EH (cell line): ENCODE measurements at regions not wholly inside any gene's neighbourhood (a gene's known extent, or its start where the extent isn't known, plus 50 kb on each side); places are given as distances from the start of the nearest gene placed in this dataset.
"Not testable (repeated sequence)": the region's sequence is repeated elsewhere in the genome, so short reads cannot be mapped to it uniquely, and the experiment has no call there.

Source experiments
- DNase-seq: peaks from one replicate; pipeline ENCODE4 v3.0.0-alpha.2; 2015; ENCODE audit warnings: low read depth

DNA sequence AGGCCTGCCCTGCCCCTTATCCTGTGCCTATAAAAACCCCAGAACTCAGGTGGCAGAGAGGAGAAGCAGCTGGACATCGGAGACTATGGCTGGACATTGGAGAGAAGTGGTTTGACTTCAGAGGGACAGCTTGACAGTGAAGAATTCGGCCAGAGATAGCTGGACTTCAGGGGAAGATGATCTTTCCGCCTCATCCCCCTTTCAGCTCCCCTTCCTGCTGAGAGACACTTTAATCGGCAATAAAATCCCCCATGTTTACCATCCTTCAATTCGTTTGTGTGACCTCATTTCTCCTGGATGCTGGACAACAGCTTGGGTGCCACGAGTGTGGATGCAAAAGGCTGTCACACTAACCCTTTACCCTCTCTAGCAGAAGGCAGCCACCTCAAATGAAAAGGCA is 134.1 kb upstream of the TUT7 start:
- DNase-seq, result no peak

DNA sequence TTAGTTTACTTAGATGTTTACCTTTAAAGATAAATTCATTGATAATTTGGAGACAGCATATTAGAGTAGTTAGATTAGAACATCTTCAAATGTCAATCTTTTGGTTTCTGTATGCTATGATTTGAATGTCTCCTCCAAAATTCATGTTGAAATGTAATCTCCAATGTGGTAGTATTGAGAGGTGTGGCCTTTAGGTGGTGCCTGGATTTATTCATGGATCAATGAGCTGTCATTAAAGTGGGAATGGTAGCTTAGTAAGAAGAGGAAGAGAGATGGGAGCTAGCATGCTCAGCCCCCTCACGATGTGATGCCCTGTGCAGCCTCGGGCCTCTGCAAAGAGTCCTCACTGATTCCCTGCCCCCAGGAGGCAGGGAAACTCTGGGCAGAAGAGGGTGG is 133.6 kb upstream of the TUT7 start:
- DNase-seq, result no peak

DNA sequence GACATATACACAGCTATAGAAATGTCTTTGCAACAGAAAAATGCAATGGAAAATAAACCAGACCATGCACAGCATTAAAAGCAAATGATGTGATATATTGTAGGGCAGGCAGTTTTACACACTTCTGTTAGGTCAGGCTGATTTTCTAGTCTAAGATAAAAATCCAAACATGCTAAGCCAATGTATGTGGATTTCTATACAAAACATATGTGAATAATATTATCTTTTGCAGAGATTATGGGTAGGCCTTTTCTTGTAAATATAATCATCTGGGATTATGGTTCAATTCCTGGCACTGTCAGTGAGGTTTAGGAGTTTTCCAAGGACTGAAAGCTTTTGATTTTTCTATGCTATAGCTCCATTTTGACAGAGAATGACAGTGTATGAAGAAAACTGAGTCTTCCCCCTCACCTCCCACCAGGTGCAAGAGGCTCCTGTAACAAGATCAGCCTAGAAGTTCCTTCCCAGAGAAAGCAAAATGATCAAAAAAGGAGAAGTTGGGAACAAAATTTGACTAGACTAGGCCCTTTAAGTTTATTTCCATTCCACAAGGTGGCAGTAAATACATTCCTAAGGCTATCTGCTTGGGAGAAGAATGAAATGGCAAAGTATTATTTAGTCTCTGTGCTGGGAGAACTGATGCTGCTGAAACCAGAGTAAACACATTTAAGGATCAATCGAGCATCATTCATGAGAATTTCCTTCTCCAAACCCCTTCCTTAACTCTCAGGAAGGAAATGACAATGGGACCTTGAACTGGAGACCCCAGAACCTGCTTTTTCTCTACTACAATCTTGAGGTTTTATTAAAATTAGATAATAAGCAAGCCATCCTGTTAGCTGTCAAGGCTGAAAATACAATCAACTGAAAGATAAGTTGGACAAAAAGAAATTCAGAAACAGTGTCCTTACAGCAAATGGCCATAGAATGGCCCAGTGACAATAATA is 133.0 kb upstream of the TUT7 start:
- DNase-seq, result peak; percentile 71

DNA sequence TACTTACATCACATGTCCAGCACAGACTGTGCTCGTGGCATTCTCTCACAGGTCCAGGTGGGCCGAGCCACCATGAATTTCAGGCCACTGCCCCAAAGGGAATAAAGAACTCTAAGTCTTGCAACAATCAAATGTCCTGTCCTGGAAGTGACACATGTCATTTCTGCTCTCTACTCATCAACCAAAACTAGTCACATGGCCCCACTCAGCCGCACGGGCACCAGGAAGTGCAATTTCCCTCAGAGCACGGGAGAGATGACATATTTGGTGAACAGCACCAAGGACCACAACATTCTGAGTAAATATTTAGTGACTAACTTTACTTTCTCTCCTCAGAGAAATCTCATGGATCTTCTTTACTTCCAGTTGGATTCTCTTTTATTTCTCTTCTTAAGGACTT is 131.1 kb upstream of the TUT7 start:
- peak; percentile 17 for DNase-seq

DNA sequence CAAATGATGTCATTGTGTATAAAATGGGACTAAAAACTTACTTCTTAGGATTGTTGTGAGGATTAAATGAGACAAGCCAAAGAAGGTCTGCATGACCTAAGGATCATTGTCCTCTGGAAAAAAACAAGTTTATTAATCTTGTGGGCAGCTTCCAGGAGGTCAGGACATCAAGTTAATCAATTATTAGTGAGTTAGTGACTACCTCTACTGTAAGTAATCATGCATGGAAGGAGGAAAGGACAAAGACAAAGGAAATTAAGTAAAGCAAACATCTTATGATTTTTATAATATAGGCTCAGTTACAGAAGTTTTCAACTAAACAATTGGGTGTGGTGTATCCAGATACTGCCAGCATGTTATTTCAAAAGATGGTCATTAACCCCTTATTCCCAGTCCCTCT is 129.3 kb upstream of the TUT7 start:
- no peak for DNase-seq

DNA sequence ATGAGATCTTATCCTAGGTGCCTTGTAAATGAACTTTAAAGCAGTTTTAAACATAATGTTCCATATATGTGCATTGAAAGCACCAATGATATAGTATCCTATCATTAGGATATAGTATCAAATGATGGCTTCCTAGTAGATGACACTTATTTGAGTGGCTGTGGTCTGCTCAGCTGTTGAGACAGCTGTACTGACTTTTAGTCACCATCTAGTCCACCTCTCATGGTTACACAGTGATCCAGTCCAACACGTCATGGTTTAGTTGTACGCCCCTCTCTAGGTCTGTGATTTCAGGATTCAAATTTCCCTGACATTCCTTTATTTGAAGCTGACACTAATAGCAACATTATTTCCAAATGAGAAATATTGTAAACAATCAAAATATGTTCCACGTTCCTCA is 127.3 kb upstream of the TUT7 start:
- no peak for DNase-seq

DNA sequence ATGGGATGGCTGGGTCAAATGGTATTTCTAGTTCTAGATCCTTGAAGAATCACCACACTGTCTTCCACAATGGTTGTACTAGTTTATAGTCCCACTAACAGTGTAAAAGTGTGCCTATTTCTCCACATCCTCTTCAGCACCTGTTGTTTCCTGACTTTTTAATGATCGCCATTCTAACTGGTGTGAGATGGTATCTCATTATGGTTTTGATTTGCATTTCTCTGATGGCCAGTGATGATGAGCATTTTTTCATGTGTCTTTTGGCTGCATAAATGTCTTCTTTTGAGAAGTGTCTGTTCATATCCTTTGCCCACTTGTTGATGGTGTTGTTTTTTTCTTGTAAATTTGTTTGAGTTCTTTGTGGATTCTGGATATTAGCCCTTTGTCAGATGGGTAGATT is 121.0 kb upstream of the TUT7 start:
- not testable (repeated sequence) for DNase-seq

DNA sequence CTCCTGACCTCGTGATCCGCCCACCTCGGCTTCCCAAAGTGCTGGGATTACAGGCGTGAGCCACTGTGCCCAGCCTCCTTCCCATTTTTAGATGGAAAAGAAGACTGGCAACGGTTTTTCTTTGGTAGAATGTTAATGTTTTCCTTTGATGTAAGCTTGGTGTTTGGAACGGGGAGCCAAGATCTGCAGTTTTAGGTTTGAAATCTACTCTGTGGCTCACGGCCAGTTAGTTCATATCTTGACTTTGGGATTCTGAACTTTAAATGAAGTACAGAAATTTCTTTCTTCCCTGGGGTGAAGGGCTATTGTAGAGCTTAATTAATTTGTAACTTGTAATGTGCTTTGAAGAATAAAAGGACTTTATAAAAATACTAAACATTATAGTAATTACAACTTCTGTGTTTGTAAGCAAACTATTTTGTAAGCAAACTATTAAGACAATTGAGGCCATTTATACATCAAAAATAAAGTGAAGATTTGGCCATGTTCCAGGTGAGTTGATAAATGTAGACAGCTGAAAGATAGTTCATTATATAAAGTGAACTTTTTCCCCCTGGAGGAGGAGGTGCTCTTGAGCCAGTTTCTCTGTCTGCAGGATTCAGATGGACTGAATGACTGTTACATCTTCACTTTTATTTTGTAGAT is 117.1 kb upstream of the TUT7 start:
- no peak for DNase-seq

DNA sequence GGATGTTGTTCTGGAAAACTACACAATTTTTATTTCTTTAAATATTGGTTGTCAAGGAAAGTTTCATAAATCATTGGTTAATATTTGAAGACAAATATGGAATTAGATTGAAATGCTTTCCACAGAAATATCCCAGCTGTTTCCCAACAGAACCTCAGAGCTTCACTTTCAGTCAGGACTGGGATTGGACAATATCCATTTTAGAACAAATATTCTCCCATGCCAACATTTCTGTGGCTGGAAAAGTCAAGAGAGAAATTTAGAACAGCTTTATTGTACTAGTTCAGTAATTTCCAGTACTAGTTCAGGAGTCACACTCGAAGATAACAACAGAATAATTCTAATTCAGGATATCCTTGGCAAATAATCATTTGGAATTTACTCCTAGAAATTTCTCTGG is 116.1 kb upstream of the TUT7 start:
- DNase-seq, result peak; percentile 39

DNA sequence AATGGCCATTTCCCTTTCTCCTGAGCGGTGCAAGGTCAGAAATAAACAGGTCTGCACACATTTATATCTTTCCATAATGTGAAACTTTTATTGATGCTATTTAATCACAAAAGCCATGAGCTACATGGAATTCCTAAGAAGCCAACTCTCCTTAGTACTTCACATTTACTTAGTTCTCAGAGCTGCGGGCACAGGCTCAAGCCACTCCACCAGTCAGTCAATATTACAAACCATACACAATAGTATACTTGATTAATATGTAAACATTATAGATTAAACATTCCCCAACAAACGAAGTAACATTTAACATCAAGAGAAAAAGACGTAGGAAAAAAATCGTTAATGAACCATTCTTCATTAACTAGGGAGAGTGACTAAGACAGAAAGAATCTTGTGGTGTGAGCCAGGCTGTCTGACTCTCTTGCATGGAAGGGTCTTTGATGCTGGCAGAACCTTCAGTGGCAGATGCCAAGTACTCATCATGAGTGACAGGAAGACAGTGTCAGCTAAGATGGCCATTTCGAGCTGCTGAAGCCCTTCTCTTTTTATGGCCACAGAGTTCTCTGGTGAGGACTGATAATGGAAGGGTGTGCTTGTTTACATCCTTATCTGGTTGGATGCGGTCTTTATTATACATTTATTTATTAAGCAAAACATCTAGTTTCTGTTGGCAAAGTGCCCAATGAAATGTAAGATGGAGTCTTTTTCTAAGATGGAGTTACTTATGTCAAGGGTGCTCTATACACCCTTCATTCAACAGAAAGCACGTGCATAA is 115.5 kb upstream of the TUT7 start:
- DNase-seq, result no peak

DNA sequence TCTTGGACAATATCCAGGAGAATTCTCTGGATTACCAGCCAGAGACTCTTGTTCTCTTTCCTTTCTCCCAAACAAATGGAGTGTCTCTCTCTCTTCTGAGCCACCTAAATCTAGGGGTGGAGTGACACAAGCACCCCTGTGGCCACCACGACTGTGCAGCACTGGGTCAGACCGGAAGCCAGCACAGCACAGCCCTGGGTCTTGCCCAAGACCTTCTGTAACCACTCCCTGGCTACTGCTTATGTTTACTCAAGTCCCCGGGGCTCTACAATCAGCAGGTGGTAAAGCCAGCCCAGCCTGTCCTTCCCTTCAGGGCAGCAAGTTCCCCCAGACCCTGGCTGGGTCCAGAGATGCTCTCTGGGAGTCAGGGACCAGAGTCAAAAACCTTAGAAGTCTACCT is 110.0 kb upstream of the TUT7 start:
- no peak for DNase-seq

DNA sequence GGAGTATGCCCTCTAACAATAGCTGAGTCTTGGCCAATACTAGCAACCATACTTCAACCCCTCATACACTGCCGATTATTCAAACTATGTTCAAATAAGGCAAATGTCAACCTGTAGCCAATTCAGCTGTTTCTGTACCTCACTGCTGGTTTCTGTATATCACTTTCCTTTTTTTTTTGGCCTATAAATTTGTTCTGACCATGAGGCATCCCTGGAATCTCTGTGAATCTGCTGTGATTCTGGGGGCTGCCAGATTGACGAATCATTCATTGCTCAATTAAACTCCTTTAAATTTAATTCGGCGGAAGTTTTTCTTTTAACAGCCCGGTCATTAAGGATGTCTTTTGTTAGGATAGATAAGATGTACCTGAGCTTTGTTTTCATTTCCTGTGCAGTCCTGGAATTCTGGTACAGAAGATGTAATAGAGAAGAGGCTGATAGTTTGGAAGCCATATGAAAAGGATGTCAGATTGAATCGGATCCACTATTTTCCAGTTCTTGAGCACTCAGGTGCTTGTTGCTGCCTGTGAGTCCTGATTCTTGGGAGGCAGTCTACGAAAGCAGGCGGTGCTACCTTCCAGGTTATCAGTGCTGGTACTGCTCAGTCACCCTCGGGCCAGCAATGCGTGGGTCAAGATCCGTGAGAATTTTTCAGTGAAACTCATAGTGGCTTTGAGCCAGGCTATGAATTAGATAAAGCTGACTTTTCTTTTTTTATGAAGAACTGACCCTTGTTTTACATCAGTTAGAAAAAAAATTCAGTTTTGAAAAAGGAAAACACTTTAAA is 106.2 kb upstream of the TUT7 start:
- peak; percentile 51 for DNase-seq

DNA sequence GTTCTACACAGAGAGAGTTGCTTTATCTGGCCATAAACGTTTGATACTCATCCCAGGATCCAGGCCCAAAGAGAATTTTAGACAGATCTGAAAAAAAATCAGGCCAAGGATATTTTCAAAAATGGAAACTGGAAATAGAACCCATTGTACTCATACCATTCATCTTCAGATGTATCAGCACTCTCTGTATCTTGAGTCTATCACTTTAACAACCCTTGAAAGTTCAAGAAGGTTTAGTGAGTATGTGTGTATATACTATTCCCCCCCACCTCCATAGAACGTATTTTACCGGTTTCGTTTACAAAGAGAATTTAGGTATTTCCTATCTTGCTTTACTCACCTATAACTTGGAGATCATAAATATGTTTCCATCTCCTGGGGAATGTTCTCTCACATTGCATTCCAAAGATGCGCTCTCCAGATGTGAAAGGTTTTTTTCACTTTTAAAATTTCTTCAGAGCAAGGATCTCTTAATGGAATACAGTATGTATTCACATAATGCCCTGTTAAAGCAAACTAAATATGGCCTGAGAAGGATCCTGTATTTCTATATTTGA is 105.5 kb upstream of the TUT7 start:
- DNase-seq, result no peak

DNA sequence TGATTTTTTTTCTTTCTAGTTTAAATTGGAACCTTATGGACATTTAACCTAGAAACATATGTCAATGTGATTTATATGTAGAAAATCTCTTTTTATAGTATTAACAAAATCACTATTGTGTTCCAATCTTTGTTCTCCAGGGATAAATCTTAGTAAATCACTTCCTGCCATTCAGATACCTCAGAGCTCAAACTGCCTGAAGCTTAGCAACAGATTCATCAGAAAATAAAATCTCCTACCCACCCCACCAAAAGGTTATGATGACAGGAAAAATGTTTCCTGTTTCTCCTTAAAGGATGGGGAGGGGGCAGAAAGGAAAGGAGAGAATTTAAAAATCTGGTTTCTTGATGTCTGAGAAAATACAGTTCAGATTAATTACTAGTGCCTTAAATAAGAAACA is 105.0 kb upstream of the TUT7 start:
- no peak for DNase-seq

DNA sequence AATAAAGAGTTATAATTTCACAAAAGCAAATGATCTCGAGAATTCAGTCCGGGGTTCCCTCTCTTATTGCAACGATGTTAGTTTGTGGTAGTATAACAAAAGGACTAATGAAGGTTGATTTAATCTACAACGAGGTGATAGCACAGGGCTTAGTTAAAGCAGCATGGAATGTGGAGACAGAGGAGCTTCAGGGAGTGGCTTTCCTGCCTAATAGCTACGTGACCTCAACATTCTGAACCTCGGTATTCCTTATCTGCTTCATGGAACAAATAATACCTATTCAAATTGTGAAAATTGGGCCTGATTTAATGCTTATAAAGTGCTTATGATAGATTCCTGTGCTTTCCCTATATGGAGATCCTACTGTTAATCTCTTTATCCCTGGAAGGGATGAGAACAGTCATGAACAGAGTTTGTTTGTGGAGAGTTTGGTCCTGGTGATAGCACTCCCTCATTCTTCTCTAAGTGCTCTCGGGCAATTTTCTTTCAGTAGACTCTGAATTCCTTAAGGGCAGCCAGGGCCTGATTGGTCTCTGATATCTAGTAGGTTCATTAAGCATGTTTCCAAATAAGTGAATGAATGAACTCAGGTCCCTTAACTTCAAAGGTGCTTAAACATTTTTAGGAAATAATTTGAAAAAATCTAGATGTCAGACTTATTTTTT is 104.1 kb upstream of the TUT7 start:
- no peak for DNase-seq

DNA sequence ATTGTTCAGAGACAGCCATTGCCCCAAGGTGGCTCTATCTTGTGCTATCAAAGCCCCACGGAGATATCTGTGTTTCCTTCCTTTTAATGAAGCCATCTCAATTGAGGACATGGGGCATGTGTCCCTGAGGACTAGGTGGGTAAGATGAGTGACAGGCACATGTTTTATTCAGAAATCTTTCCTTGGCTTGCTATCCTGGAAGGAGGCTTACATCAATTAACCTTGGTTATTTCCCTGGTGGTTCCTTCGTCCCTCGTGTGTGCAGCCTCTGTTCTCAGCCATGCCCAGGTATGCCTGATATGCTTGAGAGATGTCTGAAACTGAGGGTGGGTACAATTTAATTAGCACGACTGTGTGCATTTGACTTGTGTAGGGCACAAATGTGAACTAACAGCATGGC is 102.2 kb upstream of the TUT7 start:
- no peak for DNase-seq

DNA sequence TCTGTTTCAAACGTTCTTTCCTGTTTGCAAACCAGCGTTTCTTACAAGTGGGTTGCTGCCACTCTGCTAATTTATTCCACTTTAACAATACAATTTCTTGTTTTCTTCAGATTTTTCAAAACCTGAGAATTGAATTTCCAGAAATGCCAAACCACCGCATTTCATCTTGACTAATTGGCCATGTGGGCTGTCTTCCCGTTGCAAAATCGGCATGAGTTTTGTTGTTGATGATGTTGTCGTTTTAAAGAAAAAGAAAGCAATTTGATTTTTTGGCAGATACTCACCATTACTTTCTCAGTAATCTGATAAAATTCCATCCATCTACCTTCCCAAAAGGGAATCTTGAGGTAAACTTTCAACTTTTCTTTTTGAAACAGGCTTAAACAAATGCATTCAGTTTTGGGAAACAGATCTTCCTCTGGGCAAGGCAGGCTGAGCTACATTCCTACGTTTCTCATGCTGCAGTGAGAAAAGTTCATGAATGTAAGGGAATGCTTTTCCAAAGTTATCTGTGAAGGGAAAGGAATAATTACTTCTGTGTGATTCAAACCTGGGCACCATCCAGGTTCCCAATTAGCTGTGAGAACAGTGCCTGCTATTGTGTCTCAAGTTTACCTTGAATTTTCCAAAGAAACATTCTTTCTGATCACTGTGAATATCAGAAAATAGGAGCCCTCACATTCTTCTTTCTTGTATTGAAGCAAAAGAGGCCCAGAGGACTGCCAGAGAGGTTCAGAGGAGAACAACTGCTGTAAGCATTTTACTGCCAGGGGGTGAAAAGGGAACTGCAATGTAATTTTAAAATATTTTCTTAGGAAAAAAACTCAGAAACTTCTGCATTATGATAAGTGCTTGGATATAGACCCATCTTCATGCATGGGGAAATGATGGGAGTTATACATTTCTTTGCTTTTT is 100.7 kb upstream of the TUT7 start:
- DNase-seq, result peak; percentile 29

DNA sequence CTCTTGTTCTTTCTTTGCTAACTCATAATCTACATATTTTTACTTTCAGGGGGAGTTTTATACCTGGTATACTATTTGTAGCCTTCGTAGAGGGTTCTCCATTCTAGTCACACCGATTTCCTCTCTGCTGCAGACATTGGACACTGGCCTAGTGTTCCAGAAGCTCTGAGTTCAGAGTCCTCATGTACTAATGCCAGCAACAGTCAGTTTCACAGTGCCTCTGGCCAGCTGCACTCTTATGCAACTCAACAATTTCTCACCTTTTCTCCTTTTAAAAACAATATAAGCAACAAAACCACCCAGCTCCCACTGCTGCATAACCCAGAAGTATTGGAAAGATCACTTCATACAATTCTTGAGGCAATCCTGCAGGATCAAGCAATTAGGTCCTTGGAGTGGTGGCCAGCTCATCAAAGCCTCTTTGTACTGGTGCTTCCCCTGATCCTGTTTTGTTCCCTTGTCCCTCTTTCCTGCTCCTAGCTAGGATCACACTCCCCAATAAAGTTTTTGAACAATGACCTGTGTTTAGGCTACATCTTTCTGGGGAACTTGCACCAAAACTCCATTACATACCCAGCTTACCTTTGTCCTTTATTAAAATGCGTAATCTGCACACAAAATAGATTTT is 98.1 kb upstream of the TUT7 start:
- DNase-seq, result no peak

DNA sequence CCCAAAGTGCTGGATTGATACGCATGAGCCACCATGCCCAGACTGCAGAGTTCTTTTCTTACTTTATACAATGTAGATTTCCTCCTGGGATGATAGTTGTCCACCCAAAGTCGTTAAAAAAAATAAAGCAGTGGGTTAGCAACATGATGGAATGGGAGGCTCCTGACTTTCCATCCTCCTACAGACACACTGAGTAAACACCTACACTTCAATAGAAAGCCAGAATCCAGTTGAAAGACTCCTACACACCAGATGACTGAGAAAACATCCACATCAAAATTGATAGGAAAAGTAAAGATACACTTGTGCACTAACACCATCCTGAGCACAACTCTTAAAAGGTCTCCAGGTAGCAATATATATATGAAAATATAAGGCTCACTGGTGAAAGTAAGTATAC is 95.0 kb upstream of the TUT7 start:
- no peak for DNase-seq

DNA sequence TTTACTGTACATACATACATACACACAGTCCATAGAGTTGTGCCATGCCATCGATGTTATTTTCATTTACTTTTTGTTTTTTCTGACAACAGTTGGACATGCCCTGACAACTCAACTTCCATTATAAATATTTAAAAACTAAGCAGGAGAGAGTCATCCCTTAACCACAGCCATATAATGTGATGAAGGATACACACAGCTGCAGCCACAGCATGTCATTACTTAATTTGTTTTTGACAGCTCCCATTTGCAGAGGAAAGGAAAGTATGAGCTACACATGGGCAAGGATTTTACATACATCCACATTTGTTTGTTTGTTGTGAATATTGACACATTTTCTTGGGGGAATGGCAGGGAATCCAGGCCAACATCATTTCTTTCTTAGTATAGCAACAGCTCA is 91.5 kb upstream of the TUT7 start:
- no peak for DNase-seq
